K562 (cell line): ENCODE measurements at regions not wholly inside any gene's neighbourhood (a gene's known extent, or its start where the extent isn't known, plus 50 kb on each side); places are given as distances from the start of the nearest gene placed in this dataset.

Experiments used
- ATAC-seq: fragments of 200-7000 bp; cut with Tn5 transposase; 3 replicates; pipeline ENCODE4 v1.9.1; 2020; ENCODE audit warnings: moderate library complexity
- BruUV-seq: library from RNA; stranded (reverse); fragments of 400-500 nt; replicated peaks from 2 replicates; lab custom pipeline; 2021; lab: Mats Ljungman, UMichigan
- CTCF ChIA-PET: fragments of 300-600 bp; formaldehyde crosslinking; extraction: SDS; loops from one replicate; lab custom pipeline; 2021; ENCODE audit warnings: low intra/inter-chr PET ratio; lab: Yijun Ruan, JAX
- POLR2A ChIA-PET: fragments of 300-600, 350-650 bp; sonication (Branson Sonifier 250); formaldehyde crosslinking; extraction: SDS; loops from one replicate; lab custom pipeline; 2021; ENCODE audit warnings: antibody characterized with exemption, inconsistent platforms; lab: Yijun Ruan, JAX
- DNase-seq, 4 experiments: peaks; one replicate each; pipeline versions ENCODE4 v3.0.0 to v3.0.0-alpha.2; 2011 to 2018; ENCODE audit warnings: low spot score in 3 of 4, mixed read lengths in 3 of 4; ENCODE audit errors: extremely low read depth in 1 of 4
- FAIRE-seq: peaks from 2 replicates; lab custom pipeline; 2011; peaks lifted over from hg19 to GRCh38; lab: Jason Lieb, UNC
- H2AFZ ChIP-seq: 2 replicates; pipeline ENCODE4 v1.6.0; 2011; ENCODE audit warnings: low read depth, low read length, control low read depth, inconsistent platforms
- H3K27ac ChIP-seq: fragments of 200-600 bp; 3 replicates; pipeline ENCODE4 v1.8.0; 2011; ENCODE audit warnings: low read depth, mild to moderate bottlenecking, control low read depth, inconsistent platforms, low read length, moderate library complexity, mixed read lengths; ENCODE audit errors: extremely low read depth
- H3K27me3 ChIP-seq, 2 experiments: fragments of 300-600 bp in 1 of 2; 2 replicates in 1 of 2; 3 replicates in 1 of 2; pipeline versions ENCODE4 v1.6.0 to v1.8.0; 2011; ENCODE audit warnings: inconsistent platforms in 2 of 2, low read length in 2 of 2, mild to moderate bottlenecking in 1 of 2, mixed read lengths in 1 of 2, moderate library complexity in 1 of 2; ENCODE audit not compliant: control insufficient read depth in 2 of 2, insufficient read depth in 2 of 2
- H3K36me3 ChIP-seq: fragments of 300-600 bp; 3 replicates; pipeline ENCODE4 v1.8.0; 2011; ENCODE audit warnings: mild to moderate bottlenecking, low read length, inconsistent platforms; ENCODE audit not compliant: control insufficient read depth, insufficient read depth
- H3K4me1 ChIP-seq, 2 experiments: fragments of 200-600 bp in 1 of 2; replicated peaks in 1 of 2; 2 replicates in 1 of 2; 3 replicates in 1 of 2; pipeline versions ENCODE4 v1.5.1 to v1.8.0; 2011; ENCODE audit warnings: inconsistent platforms in 2 of 2, low read length in 2 of 2, mild to moderate bottlenecking in 1 of 2, mixed read lengths in 1 of 2, moderate library complexity in 1 of 2; ENCODE audit not compliant: control insufficient read depth in 2 of 2, insufficient read depth in 2 of 2
- H3K4me2 ChIP-seq: 2 replicates; pipeline ENCODE4 v1.6.1; 2011; ENCODE audit warnings: low read length, control low read depth, inconsistent platforms, mixed read lengths; ENCODE audit not compliant: insufficient read depth
- H3K4me3 ChIP-seq: fragments of 200-600 bp; sonication (generic), shearing (Covaris generic); 2 replicates; pipeline ENCODE4 v1.5.1; 2016; ENCODE audit warnings: control low read depth, inconsistent platforms
- H3K79me2 ChIP-seq: fragments of 200-600 bp; 3 replicates; pipeline ENCODE4 v1.8.0; 2011; ENCODE audit warnings: low read length, inconsistent platforms; ENCODE audit not compliant: control insufficient read depth, insufficient read depth
- H3K9ac ChIP-seq, 2 experiments: 2 replicates each; pipeline versions ENCODE4 v1.6.0 to v1.6.1; 2011; ENCODE audit warnings: low read depth in 2 of 2, low read length in 2 of 2, control low read depth in 1 of 2, inconsistent platforms in 1 of 2, mild to moderate bottlenecking in 1 of 2, mixed read lengths in 1 of 2; ENCODE audit not compliant: insufficient read depth in 1 of 2
- H3K9me1 ChIP-seq: one replicate; pipeline ENCODE4 v1.6.0; 2011; ENCODE audit warnings: inconsistent platforms, mild to moderate bottlenecking, low read length, moderate library complexity; ENCODE audit not compliant: control insufficient read depth, insufficient read depth
- H3K9me3 ChIP-seq: replicated peaks from 2 replicates; pipeline ENCODE4 v1.5.1; 2011; ENCODE audit warnings: low read depth, low read length, inconsistent platforms; ENCODE audit not compliant: control insufficient read depth, insufficient read depth
- H4K20me1 ChIP-seq: replicated peaks from 2 replicates; pipeline ENCODE4 v1.6.1; 2011; ENCODE audit warnings: low read length, inconsistent platforms, mixed read lengths; ENCODE audit not compliant: control insufficient read depth, insufficient read depth
- GATAD2A ChIP-seq: fragments of 450-650 bp; IDR thresholded peaks from 2 replicates; pipeline ENCODE4 v1.6.1; 2017
- KAT8 ChIP-seq: fragments of 450-650 bp; IDR thresholded peaks from 2 replicates; pipeline ENCODE4 v1.6.1; 2016; ENCODE audit warnings: low read depth, mild to moderate bottlenecking
- KLF1 ChIP-seq: fragments of 450-650 bp; IDR thresholded peaks from 2 replicates; pipeline ENCODE4 v1.6.1; 2016; ENCODE audit warnings: missing genetic modification characterization, missing compliant biosample characterization
- NCOA1 ChIP-seq: fragments of 450-650 bp; IDR thresholded peaks from 2 replicates; pipeline ENCODE4 v1.6.1; 2016; ENCODE audit warnings: low read depth
- PHF8 ChIP-seq: fragments of 200-600 bp; sonication (generic); IDR thresholded peaks from 2 replicates; pipeline ENCODE4 v1.6.1; 2012; ENCODE audit warnings: mixed run types, mild to moderate bottlenecking, inconsistent platforms, low read length, moderate library complexity, borderline replicate concordance
- RBM39 ChIP-seq: fragments of 200-400 bp; formaldehyde crosslinking; optimal IDR thresholded peaks from 2 replicates; pipeline ENCODE3; 2018; ENCODE audit warnings: low read depth, low read length
- SMAD4 ChIP-seq: fragments of 250-450 bp; sonication (Bioruptor Pico); conservative IDR thresholded peaks from 2 replicates; pipeline ENCODE4 v1.8.0; 2021; ENCODE audit warnings: inconsistent platforms, mild to moderate bottlenecking, moderate library complexity
- SMARCA5 ChIP-seq: fragments of 450-650 bp; IDR thresholded peaks from 2 replicates; pipeline ENCODE4 v1.6.1; 2016
- TCF7 ChIP-seq: sonication (generic); IDR thresholded peaks from 2 replicates; pipeline ENCODE4 v1.6.1; 2016; ENCODE audit warnings: antibody characterized with exemption, borderline replicate concordance
- TCFL5 ChIP-seq: fragments of 250-450 bp; sonication (Bioruptor Pico); conservative IDR thresholded peaks from 2 replicates; pipeline ENCODE4 v1.6.1; 2021; ENCODE audit warnings: mild to moderate bottlenecking, moderate library complexity, matching md5 sums
- TRIM24 ChIP-seq, 2 experiments: fragments of 450-650 bp; IDR thresholded peaks; 2 replicates each; pipeline ENCODE4 v1.6.1; 2016
- ZFP1 ChIP-seq: fragments of 450-650 bp; formaldehyde crosslinking; IDR thresholded peaks from 2 replicates; pipeline ENCODE4 v1.4.0; 2020; ENCODE audit warnings: mild to moderate bottlenecking, mixed read lengths
- ZNF24 ChIP-seq: fragments of 450-650 bp; IDR thresholded peaks from 2 replicates; pipeline ENCODE4 v1.6.1; 2016
- ZNF354B ChIP-seq: fragments of 250-450 bp; sonication (Bioruptor Pico); IDR thresholded peaks from 2 replicates; pipeline ENCODE4 v1.4.0; 2020
- WGBS: fragments of 100-300 bp; shearing (Covaris generic); methylation state at CpG from one replicate; pipeline ENCODE4 v1.1.6; 2016; ENCODE audit warnings: low coverage, mixed read lengths; ENCODE audit not compliant: insufficient coverage; ENCODE audit errors: missing lambda C conversion rate; 5-methylcytosine and 5-hydroxymethylcytosine counted together
- in situ Hi-C: fragments of 300-500 bp; cut with MboI; formaldehyde crosslinking; loops from 4 replicates; pipeline ENCODE4 v1.15.0; 2018; ENCODE audit warnings: inconsistent platforms, mixed read lengths
- intact Hi-C: fragments of 100-400 bp; cut with micrococcal nuclease; formaldehyde crosslinking; loops from 2 replicates; pipeline ENCODE4 v1.14.2; 2022
- TF ChIP-seq, protein P1 (sequence below): sonication (generic); formaldehyde crosslinking; IDR thresholded peaks from 2 replicates; pipeline ENCODE4 v1.8.0; 2022; ENCODE audit warnings: mild to moderate bottlenecking, missing genetic modification reagents
- TF ChIP-seq, protein P2 (sequence below): sonication (generic); formaldehyde crosslinking; IDR thresholded peaks from 2 replicates; pipeline ENCODE4 v1.8.1; 2023; ENCODE audit warnings: mild to moderate bottlenecking, missing genetic modification reagents

GRCh38 chr5:37971483-37972024 is 131.7 kb upstream of the GDNF start:
- intact Hi-C loops, result no loop called here
- no peak for FAIRE-seq
- Histone ChIP-seq H3K4me2 (no peak overlapping the region), H3K9me1 (no peaks in the 10 kb centered on the region), H3K79me2 (no peaks in the 10 kb centered on the region), H3K9me3 (no peaks in the 10 kb centered on the region), H3K9ac (no peak overlapping the region), H3K4me1 (no peaks in the 10 kb centered on the region), H2AFZ (no peak overlapping the region), H3K27ac (no peak overlapping the region), H3K36me3 (no peaks in the 10 kb centered on the region), H4K20me1 (no peaks in the 10 kb centered on the region), H3K4me3 (no peak overlapping the region), H3K27me3 (no peaks in the 10 kb centered on the region; a peak in 1 of 5 replicates)
- CTCF ChIA-PET, result no interaction called here
- in situ Hi-C loops, result no loop called here
- ATAC-seq, result no peak
- BruUV-seq, result no TSS peak
- 0% methylated on average over 1 of the region's 1 CpG for WGBS
- POLR2A ChIA-PET, result interaction anchor here (0.6 to 0.9 kb wide), 2 partner anchors 16 to 21 kb away, joined by 3 read pairs; no protein-coding TSS in a partner anchor
- DNase-seq, result no peak
- TF ChIP-seq SMARCA5 (no peak), ZFP1 (CRISPR knock-in tag) (no peak), NCOA1 (no peak), ZNF24 (peak; percentile 83), RBM39 (no peak)

- H4K20me1 ChIP-seq, result no peaks in the 10 kb centered on the region
- ChIA-PET CTCF (no interaction called here), POLR2A (no interaction called here)
- no peak for FAIRE-seq
- H3K27ac ChIP-seq, result no peak overlapping the region
- WGBS, result 0% methylated on average over 1 of the region's 1 CpG
- no peaks in the 10 kb centered on the region for H3K9me3 ChIP-seq
- no peak for DNase-seq
- no peak overlapping the region for H3K4me3 ChIP-seq
- H3K4me2 ChIP-seq, result no peak overlapping the region
- ATAC-seq, result no peak
- no peak overlapping the region for H3K9ac ChIP-seq
- in situ Hi-C loops (no loop called here), intact Hi-C loops (no loop called here)
- no peaks in the 10 kb centered on the region for H3K79me2 ChIP-seq
- H3K36me3 ChIP-seq, result no peaks in the 10 kb centered on the region
- H2AFZ ChIP-seq, result no peak overlapping the region
- no peaks in the 10 kb centered on the region; a peak in 1 of 5 replicates for H3K27me3 ChIP-seq
- no peaks in the 10 kb centered on the region for H3K4me1 ChIP-seq
- no TSS peak for BruUV-seq
- H3K9me1 ChIP-seq, result no peaks in the 10 kb centered on the region
- TF ChIP-seq SMAD4 (CRISPR knock-in tag) (no peak), TRIM24 (IDR thresholded peaks at IDR 0.05) (no peak), TCFL5 (no peak), PHF8 (no peak), GATAD2A (no peak), KAT8 (no peak), KLF1 (no peak), TCF7 (no peak), ZNF354B (CRISPR knock-in tag) (no peak)
- TF ChIP-seq, protein P1, sequence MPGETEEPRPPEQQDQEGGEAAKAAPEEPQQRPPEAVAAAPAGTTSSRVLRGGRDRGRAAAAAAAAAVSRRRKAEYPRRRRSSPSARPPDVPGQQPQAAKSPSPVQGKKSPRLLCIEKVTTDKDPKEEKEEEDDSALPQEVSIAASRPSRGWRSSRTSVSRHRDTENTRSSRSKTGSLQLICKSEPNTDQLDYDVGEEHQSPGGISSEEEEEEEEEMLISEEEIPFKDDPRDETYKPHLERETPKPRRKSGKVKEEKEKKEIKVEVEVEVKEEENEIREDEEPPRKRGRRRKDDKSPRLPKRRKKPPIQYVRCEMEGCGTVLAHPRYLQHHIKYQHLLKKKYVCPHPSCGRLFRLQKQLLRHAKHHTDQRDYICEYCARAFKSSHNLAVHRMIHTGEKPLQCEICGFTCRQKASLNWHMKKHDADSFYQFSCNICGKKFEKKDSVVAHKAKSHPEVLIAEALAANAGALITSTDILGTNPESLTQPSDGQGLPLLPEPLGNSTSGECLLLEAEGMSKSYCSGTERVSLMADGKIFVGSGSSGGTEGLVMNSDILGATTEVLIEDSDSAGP (CRISPR knock-in tag), result no peak
- TF ChIP-seq, protein P2, sequence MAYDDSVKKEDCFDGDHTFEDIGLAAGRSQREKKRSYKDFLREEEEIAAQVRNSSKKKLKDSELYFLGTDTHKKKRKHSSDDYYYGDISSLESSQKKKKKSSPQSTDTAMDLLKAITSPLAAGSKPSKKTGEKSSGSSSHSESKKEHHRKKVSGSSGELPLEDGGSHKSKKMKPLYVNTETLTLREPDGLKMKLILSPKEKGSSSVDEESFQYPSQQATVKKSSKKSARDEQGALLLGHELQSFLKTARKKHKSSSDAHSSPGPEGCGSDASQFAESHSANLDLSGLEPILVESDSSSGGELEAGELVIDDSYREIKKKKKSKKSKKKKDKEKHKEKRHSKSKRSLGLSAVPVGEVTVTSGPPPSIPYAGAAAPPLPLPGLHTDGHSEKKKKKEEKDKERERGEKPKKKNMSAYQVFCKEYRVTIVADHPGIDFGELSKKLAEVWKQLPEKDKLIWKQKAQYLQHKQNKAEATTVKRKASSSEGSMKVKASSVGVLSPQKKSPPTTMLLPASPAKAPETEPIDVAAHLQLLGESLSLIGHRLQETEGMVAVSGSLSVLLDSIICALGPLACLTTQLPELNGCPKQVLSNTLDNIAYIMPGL (CRISPR knock-in tag), result no peak
These were observed 127.0 kb upstream of the GDNF start for GRCh38 chr5:37966871-37967270.
